H1 (cell line): ENCODE measurements at regions not wholly inside any gene's neighbourhood (a gene's known extent, or its start where the extent isn't known, plus 50 kb on each side); places are given as distances from the start of the nearest gene placed in this dataset.

Experiments used
- EGR1 ChIP-seq: IDR thresholded peaks from 2 replicates; pipeline ENCODE4 v1.6.1; 2011; ENCODE audit warnings: low read depth, low read length, borderline replicate concordance
- POLR2A ChIP-seq, 2 experiments: IDR thresholded peaks; 1 replicate in 1 of 2; 2 replicates in 1 of 2; pipeline ENCODE4 v1.6.1; 2011; ENCODE audit warnings: low read depth in 2 of 2, low read length in 2 of 2, mild to moderate bottlenecking in 2 of 2; ENCODE audit errors: control extremely low read depth in 1 of 2
- POLR2AphosphoS5 ChIP-seq: IDR thresholded peaks from 2 replicates; pipeline ENCODE4 v1.6.1; 2011; ENCODE audit warnings: low read depth, low read length
- RAD21 ChIP-seq, 2 experiments: IDR thresholded peaks in 1 of 2; conservative IDR thresholded peaks in 1 of 2; 2 replicates each; pipeline ENCODE4 v1.6.1; 2011; ENCODE audit warnings: low read depth in 2 of 2, low read length in 2 of 2, improper control_type of control experiment in 1 of 2, inconsistent platforms in 1 of 2, mild to moderate bottlenecking in 1 of 2, moderate library complexity in 1 of 2
- TAF1 ChIP-seq: IDR thresholded peaks from 2 replicates; pipeline ENCODE4 v1.6.1; 2011; ENCODE audit warnings: mild to moderate bottlenecking, low read depth, low read length
- TF ChIP-seq, protein P1 (sequence below), 3 experiments: IDR thresholded peaks; 1 replicate in 2 of 3; 2 replicates in 1 of 3; pipeline versions ENCODE4 v1.5.1 to v1.6.1; 2011; ENCODE audit warnings: low read length in 3 of 3, mild to moderate bottlenecking in 3 of 3, inconsistent platforms in 2 of 3, low read depth in 1 of 3, moderate library complexity in 1 of 3; ENCODE audit not compliant: insufficient read depth in 1 of 3; ENCODE audit errors: control extremely low read depth in 1 of 3

DNA sequence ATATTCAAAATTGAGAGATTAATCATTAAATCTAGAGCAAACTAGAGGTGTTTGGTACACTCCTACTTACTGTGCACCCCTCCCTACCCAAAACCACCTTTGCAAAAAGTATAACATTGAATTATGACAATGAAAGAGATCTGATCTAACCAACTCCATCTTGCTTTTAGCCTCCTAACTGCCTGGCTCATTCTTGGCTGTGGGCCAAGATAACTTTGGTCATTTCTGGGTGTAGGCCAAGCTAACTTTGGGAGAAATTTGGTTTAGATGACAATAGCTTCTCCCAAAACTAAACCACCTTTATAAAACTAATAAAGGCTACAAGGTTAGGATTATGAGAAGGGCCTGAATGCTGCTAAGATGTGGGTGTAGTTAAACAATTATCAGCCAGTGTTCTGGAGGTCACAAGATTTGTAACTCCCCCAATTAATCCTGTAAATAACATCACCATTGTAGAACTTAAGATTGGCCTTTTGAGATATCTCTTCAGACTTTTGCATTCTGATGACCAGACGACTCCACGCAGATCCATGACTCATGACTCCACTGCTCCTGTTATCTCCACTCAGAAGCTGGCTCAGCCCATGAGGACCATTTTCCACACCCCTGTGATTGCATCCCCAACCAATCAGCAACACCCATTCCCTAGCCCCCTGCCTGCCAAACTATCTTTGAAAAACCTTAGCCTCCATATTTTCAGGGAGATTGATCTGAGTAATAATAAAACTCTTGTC is 160.2 kb downstream of the FBXO15 start:
- TF ChIP-seq, protein P1, sequence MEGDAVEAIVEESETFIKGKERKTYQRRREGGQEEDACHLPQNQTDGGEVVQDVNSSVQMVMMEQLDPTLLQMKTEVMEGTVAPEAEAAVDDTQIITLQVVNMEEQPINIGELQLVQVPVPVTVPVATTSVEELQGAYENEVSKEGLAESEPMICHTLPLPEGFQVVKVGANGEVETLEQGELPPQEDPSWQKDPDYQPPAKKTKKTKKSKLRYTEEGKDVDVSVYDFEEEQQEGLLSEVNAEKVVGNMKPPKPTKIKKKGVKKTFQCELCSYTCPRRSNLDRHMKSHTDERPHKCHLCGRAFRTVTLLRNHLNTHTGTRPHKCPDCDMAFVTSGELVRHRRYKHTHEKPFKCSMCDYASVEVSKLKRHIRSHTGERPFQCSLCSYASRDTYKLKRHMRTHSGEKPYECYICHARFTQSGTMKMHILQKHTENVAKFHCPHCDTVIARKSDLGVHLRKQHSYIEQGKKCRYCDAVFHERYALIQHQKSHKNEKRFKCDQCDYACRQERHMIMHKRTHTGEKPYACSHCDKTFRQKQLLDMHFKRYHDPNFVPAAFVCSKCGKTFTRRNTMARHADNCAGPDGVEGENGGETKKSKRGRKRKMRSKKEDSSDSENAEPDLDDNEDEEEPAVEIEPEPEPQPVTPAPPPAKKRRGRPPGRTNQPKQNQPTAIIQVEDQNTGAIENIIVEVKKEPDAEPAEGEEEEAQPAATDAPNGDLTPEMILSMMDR (IDR thresholded peaks at IDR 0.05; ENCODE audit: control extremely low read depth in 1 of 3, insufficient read depth in 1 of 3, low read depth in 1 of 3, low read length in 3 of 3), result no peak
- TF ChIP-seq POLR2AphosphoS5 (no peak), POLR2A (IDR thresholded peaks at IDR 0.05; ENCODE audit: control extremely low read depth in 1 of 2, low read depth in 2 of 2, low read length in 2 of 2) (no peak), EGR1 (no peak), TAF1 (no peak), RAD21 (IDR thresholded peaks at IDR 0.05 in 1 of 2, conservative IDR thresholded peaks at IDR 0.05 in 1 of 2; ENCODE audit: low read depth in 2 of 2, low read length in 2 of 2) (no peak)
